ENCODE measurements at regions not wholly inside any gene's neighbourhood (a gene's known extent, or its start where the extent isn't known, plus 50 kb on each side); places are given as distances from the start of the nearest gene placed in this dataset.
"Not testable (repeated sequence)": the region's sequence is repeated elsewhere in the genome, so short reads cannot be mapped to it uniquely, and the experiment has no call there.

GRCh38 chr12:41992692-41993215 is 151.9 kb downstream of the GXYLT1 start:
- TF ChIP-seq MYC (IDR thresholded peaks at IDR 0.05; ENCODE audit: low read depth, low read length): no peak
- no peak for TF ChIP-seq POLR2A (IDR thresholded peaks at IDR 0.05; ENCODE audit: extremely low read depth, insufficient read length)
- TF ChIP-seq CTCF (IDR thresholded peaks at IDR 0.05; ENCODE audit: low read depth, low read length): no peak
- TF ChIP-seq MAX (IDR thresholded peaks at IDR 0.05; ENCODE audit: low read depth, low read length): no peak
- no peak for DNase-seq (ENCODE audit: low read depth)
- H3K4me3 ChIP-seq (ENCODE audit: low read depth, low read length): no peak overlapping the region

- H3K4me3 ChIP-seq (ENCODE audit: low read depth, low read length): no peak overlapping the region
- TF ChIP-seq POLR2A (IDR thresholded peaks at IDR 0.05; ENCODE audit: extremely low read depth, insufficient read length): no peak
- DNase-seq (ENCODE audit: low read depth): no peak
Measured at GRCh38 chr12:41992022-41992421, 152.7 kb downstream of the GXYLT1 start.

- no peak overlapping the region for H3K4me3 ChIP-seq (ENCODE audit: low read depth, low read length)
- no peak for TF ChIP-seq CTCF (IDR thresholded peaks at IDR 0.05; ENCODE audit: low read depth, low read length)
- TF ChIP-seq MYC (IDR thresholded peaks at IDR 0.05; ENCODE audit: low read depth, low read length): no peak
- TF ChIP-seq MAX (IDR thresholded peaks at IDR 0.05; ENCODE audit: low read depth, low read length): no peak
- TF ChIP-seq POLR2A (IDR thresholded peaks at IDR 0.05; ENCODE audit: extremely low read depth, insufficient read length): no peak
- DNase-seq (ENCODE audit: low read depth): no peak
Measured at GRCh38 chr12:41988715-41989114, 156.0 kb downstream of the GXYLT1 start.

- H3K4me3 ChIP-seq (ENCODE audit: low read depth, low read length); DNase-seq (ENCODE audit: low read depth): not testable (repeated sequence)
Measured at GRCh38 chr12:41986513-41986912, 158.2 kb downstream of the GXYLT1 start.

GRCh38 chr12:41983856-41984255 is 160.8 kb downstream of the GXYLT1 start:
- H3K4me3 ChIP-seq (ENCODE audit: low read depth, low read length): no peak overlapping the region

GRCh38 chr12:41983394-41983793 is 161.3 kb downstream of the GXYLT1 start:
- TF ChIP-seq MYC (IDR thresholded peaks at IDR 0.05; ENCODE audit: low read depth, low read length): no peak
- no peak for TF ChIP-seq CTCF (IDR thresholded peaks at IDR 0.05; ENCODE audit: low read depth, low read length)
- TF ChIP-seq POLR2A (IDR thresholded peaks at IDR 0.05; ENCODE audit: extremely low read depth, insufficient read length): no peak
- no peak for TF ChIP-seq MAX (IDR thresholded peaks at IDR 0.05; ENCODE audit: low read depth, low read length)
- DNase-seq (ENCODE audit: low read depth): no peak
- H3K4me3 ChIP-seq (ENCODE audit: low read depth, low read length): no peak overlapping the region

More at GRCh38 chr12:41983856-41984255, 160.8 kb downstream of the GXYLT1 start:
- no peak for DNase-seq (ENCODE audit: low read depth)
- TF ChIP-seq MYC (IDR thresholded peaks at IDR 0.05; ENCODE audit: low read depth, low read length) (no peak), POLR2A (IDR thresholded peaks at IDR 0.05; ENCODE audit: extremely low read depth, insufficient read length) (no peak), CTCF (IDR thresholded peaks at IDR 0.05; ENCODE audit: low read depth, low read length) (no peak), MAX (IDR thresholded peaks at IDR 0.05; ENCODE audit: low read depth, low read length) (no peak)

GRCh38 chr12:41981758-41982157 is 162.9 kb downstream of the GXYLT1 start:
- no peak overlapping the region for H3K4me3 ChIP-seq (ENCODE audit: low read depth, low read length)
- no peak for DNase-seq (ENCODE audit: low read depth)
- no peak for TF ChIP-seq MYC (IDR thresholded peaks at IDR 0.05; ENCODE audit: low read depth, low read length)
- no peak for TF ChIP-seq CTCF (IDR thresholded peaks at IDR 0.05; ENCODE audit: low read depth, low read length)
- TF ChIP-seq MAX (IDR thresholded peaks at IDR 0.05; ENCODE audit: low read depth, low read length): no peak
- TF ChIP-seq POLR2A (IDR thresholded peaks at IDR 0.05; ENCODE audit: extremely low read depth, insufficient read length): no peak

All from NB4 (cell line).